Cardiac muscle cell (in vitro differentiated cells and primary cell): ENCODE measurements at regions not wholly inside any gene's neighbourhood (a gene's known extent, or its start where the extent isn't known, plus 50 kb on each side); places are given as distances from the start of the nearest gene placed in this dataset.

Experiments
- DNase-seq, 2 donors: peaks; one replicate each; pipeline versions ENCODE4 v3.0.0 to v3.0.0-alpha.2; 2010 to 2017; ENCODE audit warnings: low read depth in 1 of 2, low spot score in 1 of 2
- H3K27ac ChIP-seq: fragments of 200-600 bp; sonication (generic); 2 replicates; pipeline ENCODE4 v1.5.1; 2016
- H3K27me3 ChIP-seq: fragments of 200-600 bp; sonication (generic); 2 replicates; pipeline ENCODE4 v1.6.0; 2016; ENCODE audit warnings: control low read depth
- H3K36me3 ChIP-seq: fragments of 200-600 bp; sonication (generic); 2 replicates; pipeline ENCODE4 v1.5.1; 2016; ENCODE audit warnings: control low read depth
- H3K4me1 ChIP-seq: fragments of 200-600 bp; sonication (generic); 2 replicates; pipeline ENCODE4 v1.8.1; 2017; ENCODE audit warnings: low read depth, mild to moderate bottlenecking, mixed run types
- H3K4me3 ChIP-seq: fragments of 200-600 bp; sonication (generic); 2 replicates; pipeline ENCODE4 v1.5.1; 2016; ENCODE audit warnings: mild to moderate bottlenecking
- H3K9me3 ChIP-seq: fragments of 200-600 bp; sonication (generic); 2 replicates; pipeline ENCODE4 v1.5.1; 2017; ENCODE audit warnings: low read depth, mild to moderate bottlenecking, control low read depth
- TF ChIP-seq, protein P1 (sequence below): IDR thresholded peaks from 2 replicates; pipeline ENCODE4 v1.5.1; 2012; ENCODE audit warnings: low read depth, mild to moderate bottlenecking, low read length

DNA sequence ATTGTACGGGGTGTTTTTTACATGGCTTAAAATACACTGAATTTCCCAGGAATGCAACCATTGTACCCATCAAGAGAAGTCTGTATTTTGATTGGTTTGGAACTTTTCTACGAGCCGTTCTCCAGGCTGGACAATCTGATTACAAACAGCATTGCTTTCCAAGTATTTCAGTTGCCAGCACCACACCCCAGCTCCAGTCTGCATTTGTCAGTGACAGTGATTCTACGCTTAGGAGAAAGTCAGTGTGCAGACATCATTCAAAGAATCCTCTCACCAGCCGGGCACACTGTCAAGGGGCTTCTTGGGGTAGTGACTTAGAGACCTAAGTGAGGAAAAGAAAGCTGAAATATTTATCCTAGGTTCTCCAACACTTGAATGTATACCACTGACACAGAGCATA, 194.1 kb downstream of the ANAPC1 start:
- H3K27ac ChIP-seq, result no peak overlapping the region
- DNase-seq, result peak in 1 of 2 donors; percentile 25
- H3K9me3 ChIP-seq, result no peaks in the 10 kb centered on the region
- TF ChIP-seq, protein P1, sequence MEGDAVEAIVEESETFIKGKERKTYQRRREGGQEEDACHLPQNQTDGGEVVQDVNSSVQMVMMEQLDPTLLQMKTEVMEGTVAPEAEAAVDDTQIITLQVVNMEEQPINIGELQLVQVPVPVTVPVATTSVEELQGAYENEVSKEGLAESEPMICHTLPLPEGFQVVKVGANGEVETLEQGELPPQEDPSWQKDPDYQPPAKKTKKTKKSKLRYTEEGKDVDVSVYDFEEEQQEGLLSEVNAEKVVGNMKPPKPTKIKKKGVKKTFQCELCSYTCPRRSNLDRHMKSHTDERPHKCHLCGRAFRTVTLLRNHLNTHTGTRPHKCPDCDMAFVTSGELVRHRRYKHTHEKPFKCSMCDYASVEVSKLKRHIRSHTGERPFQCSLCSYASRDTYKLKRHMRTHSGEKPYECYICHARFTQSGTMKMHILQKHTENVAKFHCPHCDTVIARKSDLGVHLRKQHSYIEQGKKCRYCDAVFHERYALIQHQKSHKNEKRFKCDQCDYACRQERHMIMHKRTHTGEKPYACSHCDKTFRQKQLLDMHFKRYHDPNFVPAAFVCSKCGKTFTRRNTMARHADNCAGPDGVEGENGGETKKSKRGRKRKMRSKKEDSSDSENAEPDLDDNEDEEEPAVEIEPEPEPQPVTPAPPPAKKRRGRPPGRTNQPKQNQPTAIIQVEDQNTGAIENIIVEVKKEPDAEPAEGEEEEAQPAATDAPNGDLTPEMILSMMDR, result no peak
- H3K36me3 ChIP-seq, result no peaks in the 10 kb centered on the region
- no peaks in the 10 kb centered on the region for H3K4me1 ChIP-seq
- no peak overlapping the region for H3K4me3 ChIP-seq
- no peaks in the 10 kb centered on the region for H3K27me3 ChIP-seq

DNA sequence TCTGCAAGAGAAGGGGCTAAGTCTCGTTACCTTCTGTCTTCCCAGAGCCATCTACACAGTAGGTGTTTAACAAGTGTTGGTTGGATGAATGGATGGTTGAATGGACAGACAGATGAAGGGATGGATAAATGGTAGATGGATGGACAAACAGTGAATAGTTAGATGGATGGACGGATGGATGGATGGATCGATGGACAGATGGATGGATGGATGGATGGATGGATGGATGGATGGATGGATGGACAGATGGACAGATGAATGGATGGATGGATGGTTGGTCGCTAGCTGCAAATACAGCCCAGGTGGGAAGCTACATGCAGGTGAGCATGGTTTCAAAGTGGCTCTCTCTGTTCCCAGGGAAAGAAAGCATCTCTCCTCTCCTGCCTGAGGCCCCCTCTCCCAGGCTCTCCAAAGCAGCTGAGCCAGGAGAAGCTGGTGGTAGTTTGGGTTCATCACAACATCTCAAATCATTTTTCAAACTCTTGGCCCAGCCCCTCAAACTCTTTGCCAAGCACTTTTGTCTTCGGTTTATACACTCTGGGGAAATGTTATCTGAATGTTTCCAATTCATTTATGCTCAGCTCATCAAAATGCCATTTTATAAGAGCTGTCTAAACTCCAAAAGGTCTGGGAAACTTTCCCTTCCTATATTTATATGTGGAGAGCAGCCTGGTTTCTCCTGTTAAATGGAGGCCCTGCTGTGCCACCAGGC, 192.7 kb downstream of the ANAPC1 start:
- no peaks in the 10 kb centered on the region for H3K9me3 ChIP-seq
- DNase-seq, result no peak
- H3K27me3 ChIP-seq, result no peaks in the 10 kb centered on the region
- H3K36me3 ChIP-seq, result no peaks in the 10 kb centered on the region
- H3K4me3 ChIP-seq, result no peak overlapping the region
- no peak overlapping the region for H3K27ac ChIP-seq
- no peaks in the 10 kb centered on the region for H3K4me1 ChIP-seq
- TF ChIP-seq, protein P1, result no peak

DNA sequence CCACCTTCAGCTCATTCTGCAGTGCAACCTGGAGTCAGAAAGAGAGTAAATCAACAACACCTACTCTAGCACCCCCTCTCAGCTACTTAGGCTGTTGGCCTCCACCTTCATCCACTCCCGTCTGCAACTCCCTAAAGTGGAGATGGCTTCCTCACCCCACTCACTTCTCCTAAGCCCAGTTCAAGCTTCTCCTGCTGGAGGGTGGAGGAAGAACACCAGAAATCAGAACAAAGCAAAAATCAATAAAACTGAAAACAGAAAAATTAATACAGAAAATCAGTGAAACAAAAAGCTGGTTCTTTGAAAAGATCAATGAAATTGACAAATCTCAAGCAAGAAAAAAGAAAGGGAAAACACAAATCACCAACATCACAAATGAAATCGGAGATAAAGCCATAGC, 191.7 kb downstream of the ANAPC1 start:
- Histone ChIP-seq H3K27ac (no peak overlapping the region), H3K27me3 (no peaks in the 10 kb centered on the region)
- no peak for DNase-seq

DNA sequence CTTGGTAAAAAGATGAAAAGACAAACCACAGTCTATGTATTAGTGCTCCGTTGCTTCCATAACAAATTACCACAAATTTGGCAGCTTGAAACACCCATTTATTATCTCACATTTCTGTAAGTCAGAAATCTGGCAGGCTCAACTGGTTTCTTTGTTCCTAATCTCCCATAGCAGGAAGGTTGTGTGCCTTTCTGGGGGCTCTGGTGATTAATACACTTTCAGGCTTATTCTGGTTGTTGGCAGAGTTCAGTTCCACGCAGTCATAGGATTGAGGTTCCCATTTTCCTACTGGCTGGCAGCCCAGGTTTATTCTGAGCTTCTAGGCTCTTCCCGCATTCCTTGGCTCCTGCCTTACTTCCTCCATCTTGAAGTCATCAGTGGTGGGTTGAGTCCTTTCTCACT, 189.3 kb downstream of the ANAPC1 start:
- no peak overlapping the region for H3K27ac ChIP-seq
- TF ChIP-seq, protein P1, result no peak
- H3K36me3 ChIP-seq, result no peaks in the 10 kb centered on the region
- no peak overlapping the region for H3K4me3 ChIP-seq
- H3K9me3 ChIP-seq, result no peaks in the 10 kb centered on the region
- peak in 1 of 2 donors; percentile 98 for DNase-seq
- no peaks in the 10 kb centered on the region for H3K27me3 ChIP-seq
- H3K4me1 ChIP-seq, result peaks cover 4% of the 10 kb centered on the region

More for the DNA sequence above, 191.7 kb downstream of the ANAPC1 start:
- Histone ChIP-seq H3K9me3 (no peaks in the 10 kb centered on the region), H3K4me3 (no peak overlapping the region), H3K36me3 (no peaks in the 10 kb centered on the region), H3K4me1 (no peaks in the 10 kb centered on the region)
- TF ChIP-seq, protein P1, result no peak

DNA sequence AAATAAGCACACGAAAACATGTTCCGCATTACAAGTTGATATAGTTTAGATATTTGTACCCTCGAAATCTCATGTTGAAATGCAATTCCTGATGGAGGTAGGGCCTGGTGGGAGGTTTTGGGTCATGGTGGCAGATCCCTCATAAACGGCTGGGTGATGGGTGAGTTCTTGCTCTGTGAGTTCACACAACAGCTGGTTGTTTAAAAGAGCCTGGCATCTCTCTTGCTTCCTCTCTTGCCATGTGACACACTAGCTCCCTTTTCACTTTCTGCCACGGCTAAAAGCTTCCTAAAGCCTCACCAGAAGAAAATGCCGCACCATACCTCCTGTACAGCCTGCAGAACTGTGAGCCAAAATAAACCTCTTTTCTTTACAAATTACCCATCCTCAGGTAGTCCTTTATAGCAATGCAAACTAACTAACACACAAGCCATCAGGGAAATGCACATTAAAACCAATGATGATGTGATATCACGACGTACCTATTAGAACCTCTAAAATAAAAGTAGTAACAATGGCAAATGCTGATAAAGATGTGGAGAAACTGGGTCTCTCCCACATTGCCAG, 188.5 kb downstream of the ANAPC1 start:
- TF ChIP-seq, protein P1, result no peak
- no peak for DNase-seq
- H3K4me1 ChIP-seq, result peaks cover 4% of the 10 kb centered on the region
- H3K27me3 ChIP-seq, result no peaks in the 10 kb centered on the region
- no peak overlapping the region for H3K27ac ChIP-seq
- no peak overlapping the region for H3K4me3 ChIP-seq
- H3K9me3 ChIP-seq, result no peaks in the 10 kb centered on the region
- no peaks in the 10 kb centered on the region for H3K36me3 ChIP-seq
